Astrocyte (in vitro differentiated cells and primary cell): ENCODE measurements at regions not wholly inside any gene's neighbourhood (a gene's known extent, or its start where the extent isn't known, plus 50 kb on each side); places are given as distances from the start of the nearest gene placed in this dataset.

ENCODE experiments used
- EZH2 ChIP-seq: IDR thresholded peaks from 2 replicates; pipeline ENCODE4 v1.6.1; 2012; ENCODE audit warnings: mild to moderate bottlenecking, low read length, inconsistent platforms; ENCODE audit not compliant: insufficient read depth
- TF ChIP-seq, protein P1 (sequence below): IDR thresholded peaks from 2 replicates; pipeline ENCODE4 v1.5.1; 2011; ENCODE audit warnings: low read depth, mild to moderate bottlenecking, inconsistent platforms, low read length, moderate library complexity; ENCODE audit not compliant: insufficient read depth

GRCh38 chr4:112951362-112952312, 97.8 kb upstream of the ANK2 start:
- TF ChIP-seq, protein P1, sequence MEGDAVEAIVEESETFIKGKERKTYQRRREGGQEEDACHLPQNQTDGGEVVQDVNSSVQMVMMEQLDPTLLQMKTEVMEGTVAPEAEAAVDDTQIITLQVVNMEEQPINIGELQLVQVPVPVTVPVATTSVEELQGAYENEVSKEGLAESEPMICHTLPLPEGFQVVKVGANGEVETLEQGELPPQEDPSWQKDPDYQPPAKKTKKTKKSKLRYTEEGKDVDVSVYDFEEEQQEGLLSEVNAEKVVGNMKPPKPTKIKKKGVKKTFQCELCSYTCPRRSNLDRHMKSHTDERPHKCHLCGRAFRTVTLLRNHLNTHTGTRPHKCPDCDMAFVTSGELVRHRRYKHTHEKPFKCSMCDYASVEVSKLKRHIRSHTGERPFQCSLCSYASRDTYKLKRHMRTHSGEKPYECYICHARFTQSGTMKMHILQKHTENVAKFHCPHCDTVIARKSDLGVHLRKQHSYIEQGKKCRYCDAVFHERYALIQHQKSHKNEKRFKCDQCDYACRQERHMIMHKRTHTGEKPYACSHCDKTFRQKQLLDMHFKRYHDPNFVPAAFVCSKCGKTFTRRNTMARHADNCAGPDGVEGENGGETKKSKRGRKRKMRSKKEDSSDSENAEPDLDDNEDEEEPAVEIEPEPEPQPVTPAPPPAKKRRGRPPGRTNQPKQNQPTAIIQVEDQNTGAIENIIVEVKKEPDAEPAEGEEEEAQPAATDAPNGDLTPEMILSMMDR: peak; percentile 48
- TF ChIP-seq EZH2: no peak
